C4-2B (cell line): ENCODE measurements at regions not wholly inside any gene's neighbourhood (a gene's known extent, or its start where the extent isn't known, plus 50 kb on each side); places are given as distances from the start of the nearest gene placed in this dataset.

ENCODE experiments used
- H3K27ac ChIP-seq: fragments of 450-650 bp; 2 replicates; pipeline ENCODE4 v1.5.1; 2017
- ZFX ChIP-seq: fragments of 450-650 bp; IDR thresholded peaks from 2 replicates; pipeline ENCODE4 v1.6.1; 2017
- TF ChIP-seq, protein P1 (sequence below): fragments of 450-650 bp; conservative IDR thresholded peaks from 2 replicates; pipeline ENCODE4 v1.5.1; 2017; ENCODE audit warnings: mild to moderate bottlenecking

DNA sequence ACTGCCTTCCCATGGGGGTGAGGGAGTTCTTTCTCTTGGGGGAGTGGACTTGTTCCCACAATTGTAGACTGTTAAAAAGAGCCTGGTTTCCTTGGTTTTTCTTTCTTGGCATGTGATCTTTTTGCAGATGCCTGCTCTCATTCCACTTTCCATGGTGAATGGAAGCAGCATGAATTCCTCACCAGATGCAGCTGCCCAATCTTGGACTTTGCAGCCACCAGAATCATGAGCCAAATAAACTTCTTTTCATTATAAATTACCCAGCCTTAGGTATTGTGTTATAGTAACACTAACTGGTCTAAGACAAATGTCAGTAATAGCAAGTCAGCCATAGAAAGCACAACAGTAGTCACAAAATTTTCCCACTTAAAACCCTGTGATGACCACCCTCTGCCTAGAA, 260.5 kb upstream of the THBS1 start:
- no peak for TF ChIP-seq ZFX
- TF ChIP-seq, protein P1, sequence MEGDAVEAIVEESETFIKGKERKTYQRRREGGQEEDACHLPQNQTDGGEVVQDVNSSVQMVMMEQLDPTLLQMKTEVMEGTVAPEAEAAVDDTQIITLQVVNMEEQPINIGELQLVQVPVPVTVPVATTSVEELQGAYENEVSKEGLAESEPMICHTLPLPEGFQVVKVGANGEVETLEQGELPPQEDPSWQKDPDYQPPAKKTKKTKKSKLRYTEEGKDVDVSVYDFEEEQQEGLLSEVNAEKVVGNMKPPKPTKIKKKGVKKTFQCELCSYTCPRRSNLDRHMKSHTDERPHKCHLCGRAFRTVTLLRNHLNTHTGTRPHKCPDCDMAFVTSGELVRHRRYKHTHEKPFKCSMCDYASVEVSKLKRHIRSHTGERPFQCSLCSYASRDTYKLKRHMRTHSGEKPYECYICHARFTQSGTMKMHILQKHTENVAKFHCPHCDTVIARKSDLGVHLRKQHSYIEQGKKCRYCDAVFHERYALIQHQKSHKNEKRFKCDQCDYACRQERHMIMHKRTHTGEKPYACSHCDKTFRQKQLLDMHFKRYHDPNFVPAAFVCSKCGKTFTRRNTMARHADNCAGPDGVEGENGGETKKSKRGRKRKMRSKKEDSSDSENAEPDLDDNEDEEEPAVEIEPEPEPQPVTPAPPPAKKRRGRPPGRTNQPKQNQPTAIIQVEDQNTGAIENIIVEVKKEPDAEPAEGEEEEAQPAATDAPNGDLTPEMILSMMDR, result no peak
- no peak overlapping the region for H3K27ac ChIP-seq

DNA sequence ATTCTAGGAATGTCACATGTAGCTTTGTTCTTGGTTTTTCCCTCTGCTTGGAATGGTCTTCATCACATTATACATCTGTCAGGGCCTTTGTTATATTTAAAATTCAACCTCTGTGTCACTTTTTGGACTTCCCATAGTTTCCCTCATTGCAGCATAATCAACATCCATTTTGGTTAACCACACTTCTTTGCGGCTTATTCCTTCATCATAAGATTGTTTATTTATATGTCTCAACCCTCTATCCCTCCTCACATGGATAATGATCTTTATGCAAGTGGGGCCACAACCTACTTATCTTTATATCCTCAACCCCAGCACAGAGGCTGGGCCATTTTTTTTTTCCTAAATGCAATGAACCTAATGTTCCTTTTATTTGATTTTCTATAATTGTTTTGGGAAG, 260.0 kb upstream of the THBS1 start:
- TF ChIP-seq ZFX, result no peak
- TF ChIP-seq, protein P1, result no peak
- no peak overlapping the region for H3K27ac ChIP-seq

DNA sequence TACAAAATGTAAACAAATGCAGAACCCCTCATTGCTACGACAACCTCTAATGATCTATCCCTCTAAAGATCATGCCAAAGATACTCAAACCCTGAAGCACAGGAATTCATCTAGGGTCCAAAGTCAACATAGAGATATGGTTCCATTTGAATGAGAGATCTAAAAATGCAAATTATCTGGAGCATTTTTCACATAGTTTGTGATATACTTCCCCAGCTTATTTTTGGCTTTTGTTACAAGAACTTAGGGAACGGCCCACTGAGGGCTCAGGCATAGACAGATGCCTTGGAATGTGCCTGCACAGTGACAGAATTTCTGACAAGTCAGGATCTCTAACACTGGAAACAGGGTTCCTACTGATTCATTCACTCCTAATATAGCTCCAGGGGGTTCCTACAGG, 258.9 kb upstream of the THBS1 start:
- no peak overlapping the region for H3K27ac ChIP-seq
- TF ChIP-seq, protein P1, result no peak
- no peak for TF ChIP-seq ZFX

DNA sequence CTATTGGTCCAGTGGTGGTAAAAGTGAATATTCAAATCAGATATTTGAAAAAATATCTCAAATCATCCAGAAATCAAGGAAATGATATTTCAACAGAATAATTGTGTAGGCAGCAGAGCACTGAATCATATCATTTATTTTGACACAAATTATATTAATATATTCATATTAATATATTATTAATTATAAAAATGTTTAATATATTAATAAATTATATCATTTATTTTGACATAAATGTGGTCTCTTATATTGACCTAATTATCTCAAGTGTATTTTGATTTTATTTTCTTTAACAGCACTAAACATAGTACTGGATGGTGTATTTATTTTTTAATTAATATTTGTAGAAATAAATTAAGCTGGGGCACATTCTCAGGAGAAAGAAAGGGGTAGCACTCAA, 257.7 kb upstream of the THBS1 start:
- no peak for TF ChIP-seq ZFX
- TF ChIP-seq, protein P1, result no peak
- H3K27ac ChIP-seq, result no peak overlapping the region

DNA sequence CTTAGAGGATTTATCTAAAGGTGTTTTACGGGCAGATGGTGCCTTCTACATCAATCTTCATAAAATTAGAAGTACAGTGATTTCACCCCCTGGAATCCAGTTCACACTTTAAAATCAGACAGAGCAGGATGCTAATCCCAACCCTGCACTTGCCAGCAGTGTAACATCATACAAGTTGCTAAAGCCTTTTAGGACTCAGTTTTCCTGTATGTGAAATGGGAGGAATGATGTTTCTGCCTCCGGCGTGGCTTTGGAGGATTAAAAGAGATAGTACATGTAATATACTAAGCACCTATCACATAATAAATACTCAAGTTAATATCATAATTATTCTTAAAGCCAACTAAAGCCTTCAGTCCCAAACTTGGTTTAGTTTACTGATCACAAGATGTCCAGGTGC, 257.2 kb upstream of the THBS1 start:
- TF ChIP-seq, protein P1, result no peak
- TF ChIP-seq ZFX, result no peak
- no peak overlapping the region for H3K27ac ChIP-seq

DNA sequence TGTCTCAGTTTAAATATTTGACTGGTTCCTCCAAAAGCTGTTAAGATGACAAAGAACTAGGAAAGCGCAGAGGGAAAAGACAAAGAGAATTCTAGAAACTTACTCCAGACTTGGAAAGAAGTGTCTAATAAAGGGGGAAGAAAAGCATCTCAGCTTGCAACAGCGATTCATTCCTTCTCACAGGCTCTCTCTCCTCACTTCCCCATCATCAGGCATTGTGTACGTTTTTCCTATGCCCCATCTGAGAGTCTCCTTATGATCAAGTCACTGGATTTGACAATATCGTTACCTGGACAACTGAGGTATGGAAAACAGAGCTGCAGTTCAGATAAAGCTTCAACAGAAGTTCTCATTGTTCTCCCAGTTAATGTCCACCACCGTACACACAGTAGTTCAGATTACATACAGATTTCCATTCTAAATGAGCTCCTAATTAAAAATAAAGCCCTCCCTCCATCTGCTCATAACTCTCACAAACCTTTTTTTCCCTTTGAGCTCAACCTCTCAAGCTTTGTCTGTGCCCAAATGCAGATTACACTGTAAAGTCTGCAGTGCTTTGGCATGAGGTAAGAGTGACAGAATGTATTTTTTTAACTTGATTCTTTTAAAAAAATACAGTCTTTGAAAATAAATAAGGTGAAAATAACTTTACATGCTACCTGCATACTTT, 254.4 kb upstream of the THBS1 start:
- H3K27ac ChIP-seq, result no peak overlapping the region
- TF ChIP-seq ZFX, result no peak
- TF ChIP-seq, protein P1, result no peak

DNA sequence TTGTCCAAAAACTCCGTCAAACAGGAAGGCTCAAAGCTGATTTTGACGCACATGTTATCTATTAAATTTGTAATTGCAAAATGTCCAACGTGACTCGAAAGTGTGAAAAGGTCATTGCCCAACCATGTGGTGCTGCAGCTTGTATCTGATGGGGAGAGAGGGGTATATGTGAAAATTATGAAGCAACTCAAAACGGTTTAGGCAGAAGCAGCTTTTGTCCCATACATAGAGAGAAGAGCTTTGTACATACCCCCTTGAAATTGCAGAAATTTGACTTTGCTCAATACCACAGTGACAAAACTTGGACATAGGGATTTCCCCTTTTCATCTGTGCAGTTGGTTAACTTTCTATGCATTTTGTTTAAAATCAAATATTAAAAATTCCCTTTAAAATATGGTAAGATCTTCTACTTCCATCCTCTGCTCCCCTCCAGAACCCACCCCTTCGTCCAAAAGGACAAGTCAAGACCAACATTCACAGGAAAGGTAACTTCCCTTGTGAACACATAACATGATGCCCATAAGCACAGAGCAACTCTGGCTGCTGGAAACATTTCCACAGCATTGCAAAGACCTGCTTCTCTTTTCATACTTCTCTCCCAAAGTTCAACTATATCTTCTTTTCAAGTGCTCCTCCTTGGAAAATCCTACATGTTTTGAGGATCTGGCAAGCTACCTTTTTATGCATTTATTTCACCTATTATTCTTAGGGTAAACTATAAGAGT, 253.7 kb upstream of the THBS1 start:
- H3K27ac ChIP-seq, result no peak overlapping the region
- TF ChIP-seq ZFX, result no peak
- TF ChIP-seq, protein P1, result no peak
